SK-N-SH (cell line): ENCODE measurements at regions not wholly inside any gene's neighbourhood (a gene's known extent, or its start where the extent isn't known, plus 50 kb on each side); places are given as distances from the start of the nearest gene placed in this dataset.

Experiments
- CTCF ChIA-PET: fragments of 300-600, 350-600 bp; formaldehyde crosslinking; extraction: SDS; loops from one replicate; lab custom pipeline; 2021; lab: Yijun Ruan, JAX
- POLR2A ChIA-PET: fragments of 350-600 bp; sonication (Branson Sonifier 250); formaldehyde crosslinking; extraction: SDS; loops from one replicate; lab custom pipeline; 2020; ENCODE audit warnings: antibody characterized with exemption, inconsistent platforms; lab: Yijun Ruan, JAX
- DNase-seq: peaks from one replicate; pipeline ENCODE4 v3.0.0; 2012
- H2AFZ ChIP-seq: fragments of 200-600 bp; sonication (generic); 2 replicates; pipeline ENCODE4 v1.8.1; 2016; ENCODE audit warnings: antibody characterized with exemption, mild to moderate bottlenecking, low read depth
- H3F3A ChIP-seq: fragments of 200-600 bp; sonication (generic); replicated peaks from 2 replicates; pipeline ENCODE3; 2016; ENCODE audit warnings: antibody characterized with exemption, mild to moderate bottlenecking; ENCODE audit not compliant: insufficient read depth
- H3K27ac ChIP-seq, 2 experiments: fragments of 200-500 bp in 1 of 2; fragments of 200-600 bp in 1 of 2; sonication (Bioruptor generic) in 1 of 2; sonication (generic), shearing (Covaris generic) in 1 of 2; 2 replicates each; pipeline versions ENCODE4 v1.5.1 to v1.6.1; 2014 to 2016; ENCODE audit warnings: low read depth in 2 of 2, inconsistent platforms in 1 of 2, low read length in 1 of 2, mild to moderate bottlenecking in 1 of 2, mixed read lengths in 1 of 2
- H3K27me3 ChIP-seq: fragments of 200-600 bp; sonication (generic), shearing (Covaris generic); 2 replicates; pipeline ENCODE4 v1.6.1; 2016; ENCODE audit warnings: mixed run types; ENCODE audit not compliant: insufficient read depth
- H3K36me3 ChIP-seq, 2 experiments: fragments of 200-500 bp in 1 of 2; fragments of 200-600 bp in 1 of 2; sonication (Bioruptor generic) in 1 of 2; sonication (generic) in 1 of 2; replicated peaks in 1 of 2; 2 replicates each; pipeline versions ENCODE3 to v1.5.1; 2014 to 2016; ENCODE audit warnings: low read length in 1 of 2, mild to moderate bottlenecking in 1 of 2; ENCODE audit not compliant: insufficient read depth in 2 of 2, control insufficient read depth in 1 of 2
- H3K4me1 ChIP-seq, 2 experiments: fragments of 200-500 bp in 1 of 2; fragments of 200-600 bp in 1 of 2; sonication (Bioruptor generic) in 1 of 2; sonication (generic), shearing (Covaris generic) in 1 of 2; 2 replicates each; pipeline versions ENCODE4 v1.5.1 to v1.6.1; 2014 to 2016; ENCODE audit warnings: low read depth in 1 of 2, low read length in 1 of 2, mixed run types in 1 of 2; ENCODE audit not compliant: insufficient read depth in 2 of 2, control insufficient read depth in 1 of 2
- H3K4me2 ChIP-seq: fragments of 200-600 bp; sonication (generic), shearing (Covaris generic); 2 replicates; pipeline ENCODE4 v1.6.1; 2017; ENCODE audit warnings: mixed run types
- H3K4me3 ChIP-seq, 2 experiments: fragments of 200-500 bp in 1 of 2; fragments of 200-600 bp in 1 of 2; sonication (Bioruptor generic) in 1 of 2; sonication (generic), shearing (Covaris generic) in 1 of 2; 2 replicates each; pipeline versions ENCODE4 v1.5.1 to v1.8.1; 2014 to 2016; ENCODE audit warnings: low read depth in 2 of 2, inconsistent platforms in 1 of 2, low read length in 1 of 2, mild to moderate bottlenecking in 1 of 2, mixed read lengths in 1 of 2, moderate library complexity in 1 of 2
- H3K79me2 ChIP-seq: fragments of 200-600 bp; sonication (generic); 2 replicates; pipeline ENCODE4 v1.8.1; 2017; ENCODE audit warnings: mild to moderate bottlenecking; ENCODE audit not compliant: insufficient read depth
- H3K9ac ChIP-seq: fragments of 200-600 bp; sonication (generic); 2 replicates; pipeline ENCODE4 v1.6.1; 2017; ENCODE audit warnings: mixed run types
- H3K9me2 ChIP-seq: fragments of 200-600 bp; sonication (generic); 2 replicates; pipeline ENCODE4 v1.6.1; 2017; ENCODE audit warnings: mixed run types
- H3K9me3 ChIP-seq: fragments of 200-600 bp; sonication (generic); 2 replicates; pipeline ENCODE4 v1.6.1; 2017; ENCODE audit warnings: mixed run types, mild to moderate bottlenecking, moderate library complexity
- H4K20me1 ChIP-seq: fragments of 200-600 bp; sonication (generic); 2 replicates; pipeline ENCODE4 v1.6.1; 2017; ENCODE audit warnings: mild to moderate bottlenecking, mixed run types; ENCODE audit not compliant: insufficient read depth
- FOXJ3 ChIP-seq: sonication (generic); formaldehyde crosslinking; IDR thresholded peaks from 2 replicates; pipeline ENCODE4 v1.5.1; 2020; ENCODE audit warnings: mild to moderate bottlenecking, missing genetic modification reagents
- GATA2 ChIP-seq: sonication (generic); formaldehyde crosslinking; IDR thresholded peaks from 2 replicates; pipeline ENCODE4 v1.5.0; 2020; ENCODE audit warnings: mild to moderate bottlenecking, missing genetic modification reagents
- MEF2A ChIP-seq: IDR thresholded peaks from 2 replicates; pipeline ENCODE4 v1.4.0; 2012; ENCODE audit warnings: low read depth, borderline replicate concordance
- MXI1 ChIP-seq: IDR thresholded peaks from 2 replicates; pipeline ENCODE4 v1.6.1; 2012; ENCODE audit warnings: mild to moderate bottlenecking, low read depth, low read length, improper control_type of control experiment
- NFIC ChIP-seq: IDR thresholded peaks from 2 replicates; pipeline ENCODE4 v1.4.0; 2012; ENCODE audit warnings: borderline replicate concordance
- POLR2AphosphoS5 ChIP-seq: IDR thresholded peaks from 2 replicates; pipeline ENCODE4 v1.6.1; 2012; ENCODE audit warnings: low read depth, low read length
- SIN3A ChIP-seq: IDR thresholded peaks from 2 replicates; pipeline ENCODE4 v1.6.1; 2012; ENCODE audit warnings: low read depth, mild to moderate bottlenecking, low read length, moderate library complexity, borderline replicate concordance
- SMC3 ChIP-seq: IDR thresholded peaks from 2 replicates; pipeline ENCODE4 v1.6.1; 2012; ENCODE audit warnings: low read depth, low read length, improper control_type of control experiment
- TAF1 ChIP-seq: IDR thresholded peaks from 2 replicates; pipeline ENCODE4 v1.6.1; 2012; ENCODE audit warnings: low read depth, mild to moderate bottlenecking, low read length, moderate library complexity, borderline replicate concordance
- TCF12 ChIP-seq: IDR thresholded peaks from 2 replicates; pipeline ENCODE4 v1.4.0; 2012
- TEAD4 ChIP-seq: IDR thresholded peaks from 2 replicates; pipeline ENCODE4 v1.4.0; 2012; ENCODE audit warnings: mild to moderate bottlenecking, borderline replicate concordance; ENCODE audit not compliant: insufficient read depth
- YY1 ChIP-seq: IDR thresholded peaks from 2 replicates; pipeline ENCODE4 v1.4.0; 2012; ENCODE audit warnings: low read depth, mild to moderate bottlenecking
- TF ChIP-seq, protein P1 (sequence below): fragments of 200-600 bp; sonication (generic); IDR thresholded peaks from 2 replicates; pipeline ENCODE4 v1.6.1; 2017; ENCODE audit warnings: antibody characterized with exemption, mild to moderate bottlenecking, moderate library complexity
- TF ChIP-seq, protein P2 (sequence below): fragments of 150-350 bp; IDR thresholded peaks from 2 replicates; pipeline ENCODE4 v1.6.1; 2016; ENCODE audit warnings: mild to moderate bottlenecking, low read depth, low read length
- TF ChIP-seq, protein P3 (sequence below): fragments of 150-350 bp; IDR thresholded peaks from 2 replicates; pipeline ENCODE4 v1.6.1; 2017; ENCODE audit warnings: antibody characterized with exemption, low read length, low read depth, borderline replicate concordance
- TF ChIP-seq, protein P4 (sequence below): IDR thresholded peaks from 2 replicates; pipeline ENCODE4; 2012

DNA sequence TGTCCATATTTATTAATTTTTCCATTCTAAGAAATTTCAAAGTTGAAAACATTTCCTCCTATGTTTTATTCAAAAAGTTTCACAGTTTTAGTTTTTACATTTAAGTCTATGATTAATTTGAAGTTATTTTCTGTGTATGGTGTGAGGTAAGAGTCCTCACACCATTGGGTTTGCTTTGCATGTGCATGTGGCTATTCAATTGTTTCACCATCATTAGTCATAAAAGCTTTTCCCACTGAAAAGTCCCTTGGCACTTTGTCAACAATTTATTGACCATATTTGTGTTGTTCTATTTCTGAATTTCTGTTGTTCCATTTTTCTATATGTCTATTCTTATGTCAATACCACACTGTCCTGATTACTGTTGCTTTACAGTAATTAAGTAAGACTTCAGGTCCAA lies 186.5 kb downstream of the KIF18A start:
- H3K9me2 ChIP-seq, result 0 out of 2 replicates have a peak, but pooled peaks cover 4% of the 10 kb centered on the region
- no peak for TF ChIP-seq TCF12
- TF ChIP-seq, protein P1, sequence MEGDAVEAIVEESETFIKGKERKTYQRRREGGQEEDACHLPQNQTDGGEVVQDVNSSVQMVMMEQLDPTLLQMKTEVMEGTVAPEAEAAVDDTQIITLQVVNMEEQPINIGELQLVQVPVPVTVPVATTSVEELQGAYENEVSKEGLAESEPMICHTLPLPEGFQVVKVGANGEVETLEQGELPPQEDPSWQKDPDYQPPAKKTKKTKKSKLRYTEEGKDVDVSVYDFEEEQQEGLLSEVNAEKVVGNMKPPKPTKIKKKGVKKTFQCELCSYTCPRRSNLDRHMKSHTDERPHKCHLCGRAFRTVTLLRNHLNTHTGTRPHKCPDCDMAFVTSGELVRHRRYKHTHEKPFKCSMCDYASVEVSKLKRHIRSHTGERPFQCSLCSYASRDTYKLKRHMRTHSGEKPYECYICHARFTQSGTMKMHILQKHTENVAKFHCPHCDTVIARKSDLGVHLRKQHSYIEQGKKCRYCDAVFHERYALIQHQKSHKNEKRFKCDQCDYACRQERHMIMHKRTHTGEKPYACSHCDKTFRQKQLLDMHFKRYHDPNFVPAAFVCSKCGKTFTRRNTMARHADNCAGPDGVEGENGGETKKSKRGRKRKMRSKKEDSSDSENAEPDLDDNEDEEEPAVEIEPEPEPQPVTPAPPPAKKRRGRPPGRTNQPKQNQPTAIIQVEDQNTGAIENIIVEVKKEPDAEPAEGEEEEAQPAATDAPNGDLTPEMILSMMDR, result no peak
- TF ChIP-seq TEAD4, result no peak
- TF ChIP-seq TAF1, result no peak
- TF ChIP-seq, protein P2, sequence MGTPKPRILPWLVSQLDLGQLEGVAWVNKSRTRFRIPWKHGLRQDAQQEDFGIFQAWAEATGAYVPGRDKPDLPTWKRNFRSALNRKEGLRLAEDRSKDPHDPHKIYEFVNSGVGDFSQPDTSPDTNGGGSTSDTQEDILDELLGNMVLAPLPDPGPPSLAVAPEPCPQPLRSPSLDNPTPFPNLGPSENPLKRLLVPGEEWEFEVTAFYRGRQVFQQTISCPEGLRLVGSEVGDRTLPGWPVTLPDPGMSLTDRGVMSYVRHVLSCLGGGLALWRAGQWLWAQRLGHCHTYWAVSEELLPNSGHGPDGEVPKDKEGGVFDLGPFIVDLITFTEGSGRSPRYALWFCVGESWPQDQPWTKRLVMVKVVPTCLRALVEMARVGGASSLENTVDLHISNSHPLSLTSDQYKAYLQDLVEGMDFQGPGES, result no peak
- TF ChIP-seq FOXJ3, result no peak
- TF ChIP-seq, protein P3, sequence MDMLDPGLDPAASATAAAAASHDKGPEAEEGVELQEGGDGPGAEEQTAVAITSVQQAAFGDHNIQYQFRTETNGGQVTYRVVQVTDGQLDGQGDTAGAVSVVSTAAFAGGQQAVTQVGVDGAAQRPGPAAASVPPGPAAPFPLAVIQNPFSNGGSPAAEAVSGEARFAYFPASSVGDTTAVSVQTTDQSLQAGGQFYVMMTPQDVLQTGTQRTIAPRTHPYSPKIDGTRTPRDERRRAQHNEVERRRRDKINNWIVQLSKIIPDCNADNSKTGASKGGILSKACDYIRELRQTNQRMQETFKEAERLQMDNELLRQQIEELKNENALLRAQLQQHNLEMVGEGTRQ, result no peak
- no peak for TF ChIP-seq NFIC
- TF ChIP-seq SMC3, result no peak
- TF ChIP-seq GATA2 (CRISPR knock-in tag), result no peak
- TF ChIP-seq SIN3A, result no peak
- TF ChIP-seq, protein P4, sequence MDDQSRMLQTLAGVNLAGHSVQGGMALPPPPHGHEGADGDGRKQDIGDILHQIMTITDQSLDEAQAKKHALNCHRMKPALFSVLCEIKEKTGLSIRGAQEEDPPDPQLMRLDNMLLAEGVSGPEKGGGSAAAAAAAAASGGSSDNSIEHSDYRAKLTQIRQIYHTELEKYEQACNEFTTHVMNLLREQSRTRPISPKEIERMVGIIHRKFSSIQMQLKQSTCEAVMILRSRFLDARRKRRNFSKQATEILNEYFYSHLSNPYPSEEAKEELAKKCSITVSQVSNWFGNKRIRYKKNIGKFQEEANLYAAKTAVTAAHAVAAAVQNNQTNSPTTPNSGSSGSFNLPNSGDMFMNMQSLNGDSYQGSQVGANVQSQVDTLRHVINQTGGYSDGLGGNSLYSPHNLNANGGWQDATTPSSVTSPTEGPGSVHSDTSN, result no peak
- no peak for TF ChIP-seq YY1
- no peak for TF ChIP-seq MEF2A
- TF ChIP-seq POLR2AphosphoS5, result no peak
- no peak for TF ChIP-seq MXI1
- peaks cover 0 to 5% of the 10 kb centered on the region in 2 experiments for H3K36me3 ChIP-seq
- H3K4me3 ChIP-seq, result no peak overlapping the region
- no peak overlapping the region for H2AFZ ChIP-seq
- H4K20me1 ChIP-seq, result no peaks in the 10 kb centered on the region
- ChIA-PET CTCF (no interaction called here), POLR2A (no interaction called here)
- no peaks in the 10 kb centered on the region for H3F3A ChIP-seq
- H3K27me3 ChIP-seq, result no peaks in the 10 kb centered on the region
- H3K27ac ChIP-seq, result no peak overlapping the region
- H3K4me2 ChIP-seq, result no peak overlapping the region
- H3K9me3 ChIP-seq, result peaks cover 6% of the 10 kb centered on the region; the same call in 1 of the 2 replicates
- H3K4me1 ChIP-seq, result no peaks in the 10 kb centered on the region; a peak in 1 of 4 replicates
- H3K9ac ChIP-seq, result no peak overlapping the region
- no peak for DNase-seq
- H3K79me2 ChIP-seq, result no peaks in the 10 kb centered on the region
